WTC11 (cell line): ENCODE measurements at regions not wholly inside any gene's neighbourhood (a gene's known extent, or its start where the extent isn't known, plus 50 kb on each side); places are given as distances from the start of the nearest gene placed in this dataset.
"Not testable (repeated sequence)": the region's sequence is repeated elsewhere in the genome, so short reads cannot be mapped to it uniquely, and the experiment has no call there.

ENCODE experiments used
- ATF2 ChIP-seq: sonication (generic); formaldehyde crosslinking; IDR thresholded peaks from 2 replicates; pipeline ENCODE4 v1.8.1; 2022; ENCODE audit warnings: low read depth, missing genetic modification reagents, borderline replicate concordance
- CBFB ChIP-seq: sonication (generic); formaldehyde crosslinking; IDR thresholded peaks from 2 replicates; pipeline ENCODE4 v1.8.1; 2022; ENCODE audit warnings: mild to moderate bottlenecking, low read depth, missing genetic modification reagents
- CTCF ChIP-seq: fragments of 200-600 bp; IDR thresholded peaks from 2 replicates; pipeline ENCODE4 v1.8.0; 2022; ENCODE audit warnings: antibody characterized with exemption
- FOXJ3 ChIP-seq: sonication (generic); formaldehyde crosslinking; IDR thresholded peaks from 2 replicates; pipeline ENCODE4 v1.9.0; 2021; ENCODE audit warnings: missing genetic modification reagents, mild to moderate bottlenecking, borderline replicate concordance
- HMGA2 ChIP-seq: fragments of 250-450 bp; sonication (Bioruptor Pico); IDR thresholded peaks from 2 replicates; pipeline ENCODE4 v1.4.0; 2021; ENCODE audit warnings: mild to moderate bottlenecking, moderate library complexity
- NR2C2 ChIP-seq: sonication (generic); formaldehyde crosslinking; IDR thresholded peaks from 2 replicates; pipeline ENCODE4 v1.8.0; 2022; ENCODE audit warnings: mild to moderate bottlenecking, missing genetic modification reagents
- SP1 ChIP-seq: sonication (generic); formaldehyde crosslinking; conservative IDR thresholded peaks from 2 replicates; pipeline ENCODE4 v1.8.1; 2022; ENCODE audit warnings: missing genetic modification reagents
- TF ChIP-seq, protein P1 (sequence below): sonication (generic); formaldehyde crosslinking; IDR thresholded peaks from 2 replicates; pipeline ENCODE4 v1.8.0; 2022; ENCODE audit warnings: missing genetic modification reagents
- TF ChIP-seq, protein P2 (sequence below): sonication (generic); formaldehyde crosslinking; IDR thresholded peaks from 2 replicates; pipeline ENCODE4 v1.8.1; 2023; ENCODE audit warnings: mild to moderate bottlenecking, missing genetic modification reagents, moderate library complexity

GRCh38 chr5:17083276-17083675 is 134.2 kb upstream of the BASP1 start:
- not testable (repeated sequence) for TF ChIP-seq CBFB (CRISPR knock-in tag); CTCF; ATF2 (CRISPR knock-in tag); SP1 (CRISPR knock-in tag); NR2C2; FOXJ3; HMGA2 (CRISPR knock-in tag)
- TF ChIP-seq, protein P1, sequence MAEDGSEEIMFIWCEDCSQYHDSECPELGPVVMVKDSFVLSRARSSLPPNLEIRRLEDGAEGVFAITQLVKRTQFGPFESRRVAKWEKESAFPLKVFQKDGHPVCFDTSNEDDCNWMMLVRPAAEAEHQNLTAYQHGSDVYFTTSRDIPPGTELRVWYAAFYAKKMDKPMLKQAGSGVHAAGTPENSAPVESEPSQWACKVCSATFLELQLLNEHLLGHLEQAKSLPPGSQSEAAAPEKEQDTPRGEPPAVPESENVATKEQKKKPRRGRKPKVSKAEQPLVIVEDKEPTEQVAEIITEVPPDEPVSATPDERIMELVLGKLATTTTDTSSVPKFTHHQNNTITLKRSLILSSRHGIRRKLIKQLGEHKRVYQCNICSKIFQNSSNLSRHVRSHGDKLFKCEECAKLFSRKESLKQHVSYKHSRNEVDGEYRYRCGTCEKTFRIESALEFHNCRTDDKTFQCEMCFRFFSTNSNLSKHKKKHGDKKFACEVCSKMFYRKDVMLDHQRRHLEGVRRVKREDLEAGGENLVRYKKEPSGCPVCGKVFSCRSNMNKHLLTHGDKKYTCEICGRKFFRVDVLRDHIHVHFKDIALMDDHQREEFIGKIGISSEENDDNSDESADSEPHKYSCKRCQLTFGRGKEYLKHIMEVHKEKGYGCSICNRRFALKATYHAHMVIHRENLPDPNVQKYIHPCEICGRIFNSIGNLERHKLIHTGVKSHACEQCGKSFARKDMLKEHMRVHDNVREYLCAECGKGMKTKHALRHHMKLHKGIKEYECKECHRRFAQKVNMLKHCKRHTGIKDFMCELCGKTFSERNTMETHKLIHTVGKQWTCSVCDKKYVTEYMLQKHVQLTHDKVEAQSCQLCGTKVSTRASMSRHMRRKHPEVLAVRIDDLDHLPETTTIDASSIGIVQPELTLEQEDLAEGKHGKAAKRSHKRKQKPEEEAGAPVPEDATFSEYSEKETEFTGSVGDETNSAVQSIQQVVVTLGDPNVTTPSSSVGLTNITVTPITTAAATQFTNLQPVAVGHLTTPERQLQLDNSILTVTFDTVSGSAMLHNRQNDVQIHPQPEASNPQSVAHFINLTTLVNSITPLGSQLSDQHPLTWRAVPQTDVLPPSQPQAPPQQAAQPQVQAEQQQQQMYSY (CRISPR knock-in tag) = not testable (repeated sequence)
- TF ChIP-seq, protein P2, sequence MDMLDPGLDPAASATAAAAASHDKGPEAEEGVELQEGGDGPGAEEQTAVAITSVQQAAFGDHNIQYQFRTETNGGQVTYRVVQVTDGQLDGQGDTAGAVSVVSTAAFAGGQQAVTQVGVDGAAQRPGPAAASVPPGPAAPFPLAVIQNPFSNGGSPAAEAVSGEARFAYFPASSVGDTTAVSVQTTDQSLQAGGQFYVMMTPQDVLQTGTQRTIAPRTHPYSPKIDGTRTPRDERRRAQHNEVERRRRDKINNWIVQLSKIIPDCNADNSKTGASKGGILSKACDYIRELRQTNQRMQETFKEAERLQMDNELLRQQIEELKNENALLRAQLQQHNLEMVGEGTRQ (CRISPR knock-in tag) = not testable (repeated sequence)
